GM23338 (cell line): ENCODE measurements at regions not wholly inside any gene's neighbourhood (a gene's known extent, or its start where the extent isn't known, plus 50 kb on each side); places are given as distances from the start of the nearest gene placed in this dataset.

Source experiments
- ATAC-seq: fragments of 200-7000 bp; cut with Tn5 transposase; 3 replicates; pipeline ENCODE4 v1.9.1; 2020
- DNase-seq: peaks from one replicate; pipeline ENCODE4 v3.0.0-alpha.2; 2015; ENCODE audit warnings: low spot score
- H2AFZ ChIP-seq: fragments of 200-600 bp; sonication (generic); 2 replicates; pipeline ENCODE4 v1.8.0; 2016; ENCODE audit warnings: antibody characterized with exemption, mild to moderate bottlenecking, moderate library complexity
- H3F3A ChIP-seq: fragments of 200-600 bp; sonication (generic); replicated peaks from 2 replicates; pipeline ENCODE4 v1.8.0; 2017; ENCODE audit warnings: antibody characterized with exemption, mixed run types, low read depth
- H3K27ac ChIP-seq: fragments of 200-600 bp; sonication (generic); 2 replicates; pipeline ENCODE4 v1.6.1; 2016; ENCODE audit warnings: low read depth
- H3K27me3 ChIP-seq: fragments of 200-600 bp; sonication (generic); 2 replicates; pipeline ENCODE4 v1.8.0; 2016; ENCODE audit warnings: mild to moderate bottlenecking, mixed run types, moderate library complexity; ENCODE audit not compliant: insufficient read depth
- H3K36me3 ChIP-seq: fragments of 200-600 bp; sonication (generic); 2 replicates; pipeline ENCODE4 v1.8.0; 2016; ENCODE audit warnings: mild to moderate bottlenecking; ENCODE audit not compliant: insufficient read depth
- H3K4me1 ChIP-seq: fragments of 200-600 bp; sonication (generic); 2 replicates; pipeline ENCODE4 v1.8.0; 2016; ENCODE audit warnings: mild to moderate bottlenecking, moderate library complexity; ENCODE audit not compliant: insufficient read depth
- H3K4me2 ChIP-seq: fragments of 200-600 bp; sonication (generic); 2 replicates; pipeline ENCODE4 v1.7.1; 2017; ENCODE audit warnings: mixed run types
- H3K4me3 ChIP-seq: fragments of 200-600 bp; sonication (generic); 2 replicates; pipeline ENCODE4 v1.6.1; 2016; ENCODE audit warnings: mixed run types
- H3K79me2 ChIP-seq: fragments of 200-600 bp; sonication (generic); replicated peaks from 2 replicates; pipeline ENCODE4 v1.8.0; 2017; ENCODE audit warnings: mild to moderate bottlenecking; ENCODE audit not compliant: insufficient read depth
- H3K9me2 ChIP-seq: fragments of 200-600 bp; sonication (generic); 2 replicates; pipeline ENCODE4 v1.8.0; 2017; ENCODE audit not compliant: insufficient read depth
- H4K20me1 ChIP-seq: fragments of 200-600 bp; sonication (generic); replicated peaks from 2 replicates; pipeline ENCODE4 v1.8.0; 2017; ENCODE audit warnings: mild to moderate bottlenecking; ENCODE audit not compliant: insufficient read depth
- H3K27ac Mint-ChIP-seq: 2 replicates; pipeline ENCODE4 v1.8.0; 2020; ENCODE audit warnings: inconsistent platforms, mild to moderate bottlenecking, moderate library complexity, mixed read lengths
- H3K27me3 Mint-ChIP-seq: 3 replicates; pipeline ENCODE4 v1.8.0; 2022; ENCODE audit warnings: low read depth, mild to moderate bottlenecking, moderate library complexity, mixed read lengths, inconsistent platforms; ENCODE audit not compliant: insufficient read depth, poor library complexity
- H3K36me3 Mint-ChIP-seq: 3 replicates; pipeline ENCODE4 v1.8.0; 2021; ENCODE audit warnings: low read depth, mild to moderate bottlenecking, inconsistent platforms, moderate library complexity, mixed read lengths
- H3K4me1 Mint-ChIP-seq: 3 replicates; pipeline ENCODE4 v1.8.0; 2020; ENCODE audit warnings: mild to moderate bottlenecking, inconsistent platforms, mixed read lengths
- H3K4me3 Mint-ChIP-seq: 3 replicates; pipeline ENCODE4 v1.8.0; 2021; ENCODE audit warnings: moderate library complexity, mild to moderate bottlenecking, inconsistent platforms, mixed read lengths
- H3K9me3 Mint-ChIP-seq: 3 replicates; pipeline ENCODE4 v1.8.0; 2020; ENCODE audit warnings: moderate library complexity, mild to moderate bottlenecking, inconsistent platforms, mixed read lengths
- CTCF ChIP-seq, 2 experiments: fragments of 200-600 bp in 1 of 2; sonication (generic) in 1 of 2; conservative IDR thresholded peaks; 2 replicates each; pipeline versions ENCODE4 v1.5.1 to v1.6.1; 2016 to 2017; ENCODE audit warnings: antibody characterized with exemption in 2 of 2, low read depth in 2 of 2, mild to moderate bottlenecking in 2 of 2, moderate library complexity in 1 of 2
- EZH2 ChIP-seq: fragments of 200-600 bp; sonication (generic); IDR thresholded peaks from one replicate; pipeline ENCODE4 v1.8.0; 2017; ENCODE audit warnings: antibody characterized with exemption, mild to moderate bottlenecking, low read depth; ENCODE audit not compliant: unreplicated experiment
- JUNB ChIP-seq: IDR thresholded peaks from one replicate; pipeline ENCODE4 v1.6.1; 2016; ENCODE audit warnings: antibody characterized with exemption; ENCODE audit not compliant: unreplicated experiment
- NANOG ChIP-seq: IDR thresholded peaks from 2 replicates; pipeline ENCODE4 v1.6.1; 2016; ENCODE audit warnings: antibody characterized with exemption, borderline replicate concordance
- STAT1 ChIP-seq: IDR thresholded peaks from one replicate; pipeline ENCODE4 v1.6.1; 2016; ENCODE audit warnings: antibody characterized with exemption; ENCODE audit not compliant: unreplicated experiment
- ZNF331 ChIP-seq: fragments of 250-450 bp; sonication (Bioruptor Pico); IDR thresholded peaks from 2 replicates; pipeline ENCODE4 v1.5.0; 2020; ENCODE audit warnings: low read depth, mild to moderate bottlenecking, moderate library complexity
- ZNF462 ChIP-seq: fragments of 250-450 bp; sonication (Bioruptor Pico); IDR thresholded peaks from 2 replicates; pipeline ENCODE4 v1.5.0; 2020; ENCODE audit warnings: mild to moderate bottlenecking, moderate library complexity

- peaks cover 2% of the 10 kb centered on the region; the same call in 1 of the 3 replicates for H3K9me3 Mint-ChIP-seq
- H3K4me3 Mint-ChIP-seq = no peak overlapping the region
- Histone ChIP-seq H3K27ac (no peak overlapping the region), H3K36me3 (no peaks in the 10 kb centered on the region), H4K20me1 (no peaks in the 10 kb centered on the region), H3K9me2 (peaks cover 6% of the 10 kb centered on the region; the same call in 1 of the 2 replicates), H3K4me3 (no peak overlapping the region), H3K79me2 (no peaks in the 10 kb centered on the region), H3K27me3 (no peaks in the 10 kb centered on the region), H2AFZ (no peak overlapping the region), H3K4me1 (no peaks in the 10 kb centered on the region; the same call in 1 of the 2 replicates), H3F3A (no peaks in the 10 kb centered on the region), H3K4me2 (no peak overlapping the region)
- no peaks in the 10 kb centered on the region for H3K36me3 Mint-ChIP-seq
- no peak overlapping the region for H3K27ac Mint-ChIP-seq
- TF ChIP-seq EZH2 (no peak), ZNF331 (CRISPR knock-in tag) (no peak), NANOG (no peak), JUNB (no peak), STAT1 (no peak)
- H3K4me1 Mint-ChIP-seq = peaks cover 3% of the 10 kb centered on the region; the same call in 1 of the 3 replicates
- DNase-seq (no peak), ATAC-seq (no peak)
- H3K27me3 Mint-ChIP-seq = peaks cover 12% of the 10 kb centered on the region
Observed at GRCh38 chr6:40714143-40714542, 127.0 kb upstream of the LRFN2 start.

GRCh38 chr6:40713002-40713719, 126.0 kb upstream of the LRFN2 start:
- Histone ChIP-seq H3K4me3 (no peak overlapping the region), H3K27ac (no peak overlapping the region), H2AFZ (no peak overlapping the region), H3K4me2 (no peak overlapping the region), H3K36me3 (no peaks in the 10 kb centered on the region), H3K79me2 (no peaks in the 10 kb centered on the region), H3K9me2 (peaks cover 6% of the 10 kb centered on the region; the same call in 1 of the 2 replicates), H3F3A (no peaks in the 10 kb centered on the region), H3K27me3 (no peaks in the 10 kb centered on the region), H3K4me1 (no peaks in the 10 kb centered on the region), H4K20me1 (no peaks in the 10 kb centered on the region)
- peaks cover 3% of the 10 kb centered on the region; the same call in 1 of the 3 replicates for H3K36me3 Mint-ChIP-seq
- H3K9me3 Mint-ChIP-seq = peaks cover 8% of the 10 kb centered on the region; the same call in 2 of the 3 replicates
- DNase-seq = peak; percentile 42
- no peak overlapping the region for H3K27ac Mint-ChIP-seq
- peak; percentile 87 for ATAC-seq
- peak in 1 of 2 experiments; percentile 56; a peak in 2 of 4 replicates for TF ChIP-seq CTCF (conservative IDR thresholded peaks at IDR 0.05; ENCODE audit: low read depth in 2 of 2)
- no peak for TF ChIP-seq ZNF462 (CRISPR knock-in tag)
- TF ChIP-seq EZH2 = no peak
- H3K27me3 Mint-ChIP-seq = peaks cover 16% of the 10 kb centered on the region
- no peak overlapping the region for H3K4me3 Mint-ChIP-seq
- no peaks in the 10 kb centered on the region for H3K4me1 Mint-ChIP-seq
